ENCODE measurements at regions not wholly inside any gene's neighbourhood (a gene's known extent, or its start where the extent isn't known, plus 50 kb on each side); places are given as distances from the start of the nearest gene placed in this dataset.

GRCh38 chr14:76583805-76584204, 177.5 kb upstream of the VASH1 start:
- no peak overlapping the region for H3K4me3 ChIP-seq (ENCODE audit: low read depth, low read length)
- no peak for DNase-seq (ENCODE audit: low read depth)
- TF ChIP-seq CTCF (conservative IDR thresholded peaks at IDR 0.05; ENCODE audit: low read depth, low read length) = no peak

- DNase-seq (ENCODE audit: low read depth) = no peak
- no peak for TF ChIP-seq CTCF (conservative IDR thresholded peaks at IDR 0.05; ENCODE audit: low read depth, low read length)
- no peak overlapping the region for H3K4me3 ChIP-seq (ENCODE audit: low read depth, low read length)
Observed at GRCh38 chr14:76584271-76584702, 177.0 kb upstream of the VASH1 start.

GRCh38 chr14:76585616-76586015, 175.7 kb upstream of the VASH1 start:
- TF ChIP-seq CTCF (conservative IDR thresholded peaks at IDR 0.05; ENCODE audit: low read depth, low read length) = no peak
- DNase-seq (ENCODE audit: low read depth) = no peak
- no peak overlapping the region for H3K4me3 ChIP-seq (ENCODE audit: low read depth, low read length)

GRCh38 chr14:76589246-76589645, 172.0 kb upstream of the VASH1 start:
- DNase-seq (ENCODE audit: low read depth) = no peak
- no peak overlapping the region for H3K4me3 ChIP-seq (ENCODE audit: low read depth, low read length)
- no peak for TF ChIP-seq CTCF (conservative IDR thresholded peaks at IDR 0.05; ENCODE audit: low read depth, low read length)

- DNase-seq (ENCODE audit: low read depth) = no peak
- no peak for TF ChIP-seq CTCF (conservative IDR thresholded peaks at IDR 0.05; ENCODE audit: low read depth, low read length)
Observed at GRCh38 chr14:76591266-76591665, 170.0 kb upstream of the VASH1 start.

GRCh38 chr14:76595266-76595665, 166.0 kb upstream of the VASH1 start:
- no peak for TF ChIP-seq CTCF (conservative IDR thresholded peaks at IDR 0.05; ENCODE audit: low read depth, low read length)
- no peak overlapping the region for H3K4me3 ChIP-seq (ENCODE audit: low read depth, low read length)
- DNase-seq (ENCODE audit: low read depth) = no peak

More at GRCh38 chr14:76591266-76591665, 170.0 kb upstream of the VASH1 start:
- no peak overlapping the region for H3K4me3 ChIP-seq (ENCODE audit: low read depth, low read length)

- H3K4me3 ChIP-seq (ENCODE audit: low read depth, low read length) = no peak overlapping the region
- no peak for TF ChIP-seq CTCF (conservative IDR thresholded peaks at IDR 0.05; ENCODE audit: low read depth, low read length)
- no peak for DNase-seq (ENCODE audit: low read depth)
Observed at GRCh38 chr14:76597387-76597786, 163.9 kb upstream of the VASH1 start.

All from choroid plexus epithelial cell (primary cell).